ENCODE measurements at regions not wholly inside any gene's neighbourhood (a gene's known extent, or its start where the extent isn't known, plus 50 kb on each side); places are given as distances from the start of the nearest gene placed in this dataset.

- no TSS peak for BruUV-seq (replicated peaks)
- H3K27me3 ChIP-seq (ENCODE audit: control insufficient read depth in 2 of 2, insufficient read depth in 2 of 2, low read length in 2 of 2), result peaks cover 0 to 2% of the 10 kb centered on the region in 2 experiments
- ChIA-PET CTCF (interaction anchor here (1.4 kb wide), 1 partner anchor 275 kb away, joined by 3 read pairs; no protein-coding TSS in a partner anchor), POLR2A (no interaction called here)
- no peak for TF ChIP-seq EZH2 (IDR thresholded peaks at IDR 0.05; ENCODE audit: borderline replicate concordance, low read depth, low read length, severe bottlenecking)
- TF ChIP-seq JUN (IDR thresholded peaks at IDR 0.05; ENCODE audit: borderline replicate concordance, insufficient read depth, insufficient read length, low read depth), result no peak
- no peak for TF ChIP-seq POLR2AphosphoS5 (IDR thresholded peaks at IDR 0.05; ENCODE audit: insufficient read depth, low read depth, low read length)
- no peak for TF ChIP-seq POLR2A (IDR thresholded peaks at IDR 0.05; ENCODE audit: low read depth, low read length)
- no peak for TF ChIP-seq FOS (IDR thresholded peaks at IDR 0.05; ENCODE audit: borderline replicate concordance, insufficient read depth, low read length)
- TF ChIP-seq GATA2 (IDR thresholded peaks at IDR 0.05; ENCODE audit: insufficient read depth, insufficient read length, low read depth, low read length), result no peak
- TF ChIP-seq, protein P1, sequence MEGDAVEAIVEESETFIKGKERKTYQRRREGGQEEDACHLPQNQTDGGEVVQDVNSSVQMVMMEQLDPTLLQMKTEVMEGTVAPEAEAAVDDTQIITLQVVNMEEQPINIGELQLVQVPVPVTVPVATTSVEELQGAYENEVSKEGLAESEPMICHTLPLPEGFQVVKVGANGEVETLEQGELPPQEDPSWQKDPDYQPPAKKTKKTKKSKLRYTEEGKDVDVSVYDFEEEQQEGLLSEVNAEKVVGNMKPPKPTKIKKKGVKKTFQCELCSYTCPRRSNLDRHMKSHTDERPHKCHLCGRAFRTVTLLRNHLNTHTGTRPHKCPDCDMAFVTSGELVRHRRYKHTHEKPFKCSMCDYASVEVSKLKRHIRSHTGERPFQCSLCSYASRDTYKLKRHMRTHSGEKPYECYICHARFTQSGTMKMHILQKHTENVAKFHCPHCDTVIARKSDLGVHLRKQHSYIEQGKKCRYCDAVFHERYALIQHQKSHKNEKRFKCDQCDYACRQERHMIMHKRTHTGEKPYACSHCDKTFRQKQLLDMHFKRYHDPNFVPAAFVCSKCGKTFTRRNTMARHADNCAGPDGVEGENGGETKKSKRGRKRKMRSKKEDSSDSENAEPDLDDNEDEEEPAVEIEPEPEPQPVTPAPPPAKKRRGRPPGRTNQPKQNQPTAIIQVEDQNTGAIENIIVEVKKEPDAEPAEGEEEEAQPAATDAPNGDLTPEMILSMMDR (IDR thresholded peaks at IDR 0.05; ENCODE audit: extremely low read depth in 1 of 2, insufficient read depth in 1 of 2, low read depth in 1 of 2, low read length in 2 of 2), result no peak
- no peak for TF ChIP-seq MYC (IDR thresholded peaks at IDR 0.05; ENCODE audit: low read depth, low read length)
- H3K9me1 ChIP-seq (replicated peaks; ENCODE audit: control insufficient read depth, extremely low read depth, insufficient read depth, low read length), result no peaks in the 10 kb centered on the region
- no peaks in the 10 kb centered on the region for H3K9me3 ChIP-seq (replicated peaks; ENCODE audit: control insufficient read depth, insufficient read depth, low read length)
- no peak for DNase-seq (ENCODE audit: low read depth, low spot score)
- H3K4me2 ChIP-seq (ENCODE audit: insufficient read depth, low read length), result no peak overlapping the region
- FAIRE-seq, result no peak
- no peaks in the 10 kb centered on the region for H3K36me3 ChIP-seq (ENCODE audit: control insufficient read depth in 2 of 2, extremely low read depth in 1 of 2, insufficient read depth in 2 of 2, low read length in 2 of 2)
- intact Hi-C loops (cut with micrococcal nuclease) (no loop called here), dilution Hi-C loops (cut with MboI; ENCODE audit: extremely low pct_ligation_motif_present, low sequenced_read_pairs) (no loop called here)
- no peak overlapping the region for H3K9ac ChIP-seq (replicated peaks; ENCODE audit: extremely low read depth, insufficient read depth, low read length)
- H3K4me1 ChIP-seq (ENCODE audit: control insufficient read depth, extremely low read depth, insufficient read depth, low read length), result no peaks in the 10 kb centered on the region
- no peaks in the 10 kb centered on the region for H4K20me1 ChIP-seq (replicated peaks; ENCODE audit: control insufficient read depth, extremely low read depth, insufficient read depth, low read length)
- H3K4me3 ChIP-seq (replicated peaks in 1 of 3; ENCODE audit: insufficient read depth in 1 of 3, low read depth in 1 of 3, low read length in 3 of 3), result no peak overlapping the region
- no peak overlapping the region for H2AFZ ChIP-seq (ENCODE audit: low read depth, low read length)
- H3K27ac ChIP-seq (ENCODE audit: insufficient read depth, low read depth, low read length), result no peak overlapping the region
- no peaks in the 10 kb centered on the region for H3K79me2 ChIP-seq (ENCODE audit: control insufficient read depth, insufficient read depth, low read length)
Measured at GRCh38 chr4:185916231-185916630, 104.2 kb upstream of the SORBS2 start.
